Bronchial epithelial cell (primary cell): ENCODE measurements at regions not wholly inside any gene's neighbourhood (a gene's known extent, or its start where the extent isn't known, plus 50 kb on each side); places are given as distances from the start of the nearest gene placed in this dataset.
"Not testable (repeated sequence)": the region's sequence is repeated elsewhere in the genome, so short reads cannot be mapped to it uniquely, and the experiment has no call there.

ENCODE experiments used
- DNase-seq: peaks from one replicate; pipeline ENCODE4 v3.0.0-alpha.2; 2010; ENCODE audit warnings: low read depth
- FAIRE-seq: peaks from 2 replicates; lab custom pipeline; 2011; peaks lifted over from hg19 to GRCh38; lab: Jason Lieb, UNC
- H3K27me3 ChIP-seq: 2 replicates; pipeline ENCODE4 v1.5.1; 2011; ENCODE audit warnings: low read length; ENCODE audit not compliant: control insufficient read depth, insufficient read depth
- H3K36me3 ChIP-seq: 2 replicates; pipeline ENCODE4 v1.5.1; 2011; ENCODE audit warnings: low read length; ENCODE audit not compliant: control insufficient read depth, insufficient read depth
- H3K4me3 ChIP-seq: 2 replicates; pipeline ENCODE4 v1.5.1; 2011; ENCODE audit warnings: mild to moderate bottlenecking, low read depth, low read length, control low read depth
- TF ChIP-seq, protein P1 (sequence below): IDR thresholded peaks from 2 replicates; pipeline ENCODE4 v1.5.1; 2011; ENCODE audit warnings: mild to moderate bottlenecking, moderate library complexity, low read length, control low read depth, inconsistent platforms; ENCODE audit not compliant: insufficient read depth, severe bottlenecking

DNA sequence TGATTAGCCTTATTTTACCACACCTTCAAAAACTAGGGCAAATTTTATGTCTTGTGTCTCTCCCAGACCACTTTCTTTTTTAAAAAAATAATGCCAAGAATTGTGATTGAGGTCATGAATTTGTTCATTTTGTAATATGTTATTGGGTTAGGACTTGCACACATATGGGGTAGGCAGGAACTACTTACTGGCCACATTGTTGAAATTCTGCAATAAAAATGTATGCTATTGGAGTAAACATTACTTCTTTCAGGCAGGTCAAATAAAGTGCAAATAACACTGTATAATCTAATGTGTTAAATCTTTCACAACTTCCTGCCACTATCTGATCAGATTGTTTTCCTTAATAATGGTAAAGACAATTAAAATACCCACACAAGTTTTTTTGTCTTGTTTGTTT lies 166.6 kb upstream of the COL11A1 start:
- no peak overlapping the region for H3K4me3 ChIP-seq
- TF ChIP-seq, protein P1, sequence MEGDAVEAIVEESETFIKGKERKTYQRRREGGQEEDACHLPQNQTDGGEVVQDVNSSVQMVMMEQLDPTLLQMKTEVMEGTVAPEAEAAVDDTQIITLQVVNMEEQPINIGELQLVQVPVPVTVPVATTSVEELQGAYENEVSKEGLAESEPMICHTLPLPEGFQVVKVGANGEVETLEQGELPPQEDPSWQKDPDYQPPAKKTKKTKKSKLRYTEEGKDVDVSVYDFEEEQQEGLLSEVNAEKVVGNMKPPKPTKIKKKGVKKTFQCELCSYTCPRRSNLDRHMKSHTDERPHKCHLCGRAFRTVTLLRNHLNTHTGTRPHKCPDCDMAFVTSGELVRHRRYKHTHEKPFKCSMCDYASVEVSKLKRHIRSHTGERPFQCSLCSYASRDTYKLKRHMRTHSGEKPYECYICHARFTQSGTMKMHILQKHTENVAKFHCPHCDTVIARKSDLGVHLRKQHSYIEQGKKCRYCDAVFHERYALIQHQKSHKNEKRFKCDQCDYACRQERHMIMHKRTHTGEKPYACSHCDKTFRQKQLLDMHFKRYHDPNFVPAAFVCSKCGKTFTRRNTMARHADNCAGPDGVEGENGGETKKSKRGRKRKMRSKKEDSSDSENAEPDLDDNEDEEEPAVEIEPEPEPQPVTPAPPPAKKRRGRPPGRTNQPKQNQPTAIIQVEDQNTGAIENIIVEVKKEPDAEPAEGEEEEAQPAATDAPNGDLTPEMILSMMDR: no peak
- no peaks in the 10 kb centered on the region for H3K36me3 ChIP-seq
- FAIRE-seq: no peak
- no peaks in the 10 kb centered on the region for H3K27me3 ChIP-seq
- no peak for DNase-seq

DNA sequence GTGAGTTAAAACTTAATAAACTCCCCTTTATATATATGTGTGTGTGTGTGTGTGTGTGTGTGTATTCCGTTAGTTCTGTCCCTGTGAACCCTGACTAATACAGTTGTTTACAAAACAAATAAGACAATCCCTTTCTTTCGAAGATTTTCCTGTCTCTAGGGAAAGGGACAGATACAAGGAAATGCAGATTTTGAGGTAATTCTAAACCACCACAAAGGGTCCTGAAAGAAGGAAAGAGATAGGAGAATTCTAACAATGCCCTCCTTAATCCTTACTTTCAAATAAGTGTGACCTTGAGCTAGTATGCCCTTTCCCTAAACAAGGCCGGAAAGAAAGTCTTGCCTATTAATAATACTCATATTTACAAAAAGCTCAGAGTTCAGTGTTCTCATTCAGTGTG lies 164.8 kb upstream of the COL11A1 start:
- Histone ChIP-seq H3K36me3 (no peaks in the 10 kb centered on the region), H3K27me3 (no peaks in the 10 kb centered on the region), H3K4me3 (no peak overlapping the region)
- no peak for FAIRE-seq
- DNase-seq: no peak
- TF ChIP-seq, protein P1: no peak

DNA sequence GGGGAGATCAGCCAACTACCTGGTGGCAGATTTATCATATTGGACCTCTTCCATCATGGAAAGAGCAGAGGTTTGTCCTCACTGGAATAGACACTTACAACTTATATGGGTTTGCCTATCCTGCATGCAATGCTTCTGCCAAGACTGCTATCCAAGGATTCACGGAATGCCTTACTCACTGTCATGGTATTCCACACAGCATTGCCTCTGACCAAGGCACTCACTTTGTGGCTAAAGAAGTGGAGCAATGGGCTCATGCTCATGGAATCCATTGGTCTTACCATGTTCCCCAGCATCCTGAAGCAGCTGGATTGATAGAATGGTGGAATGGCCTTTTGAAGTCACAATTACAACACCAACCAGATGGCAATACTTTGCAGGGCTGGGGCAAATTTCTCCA lies 163.1 kb upstream of the COL11A1 start:
- H3K36me3 ChIP-seq, DNase-seq, H3K4me3 ChIP-seq, H3K27me3 ChIP-seq, FAIRE-seq: not testable (repeated sequence)

DNA sequence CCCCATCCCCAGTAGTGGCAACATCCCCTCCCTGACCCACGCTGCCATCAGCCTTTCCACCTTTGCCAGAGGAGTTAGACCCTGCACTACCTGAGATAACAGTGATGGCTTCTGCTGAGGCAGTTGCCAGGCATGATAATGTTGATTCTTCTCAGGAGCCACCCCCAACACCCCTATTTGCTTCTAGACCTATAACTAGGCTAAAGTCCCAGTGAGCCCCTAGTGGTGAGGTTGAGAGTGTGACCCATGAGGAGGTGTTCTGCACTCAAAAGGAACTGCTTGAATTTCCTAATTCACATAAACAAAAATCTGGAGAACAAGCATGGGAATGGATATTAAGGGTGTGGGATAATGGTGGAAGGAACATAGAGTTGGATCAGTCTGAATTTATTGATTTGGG lies 159.6 kb upstream of the COL11A1 start:
- TF ChIP-seq, protein P1: no peak
- Histone ChIP-seq H3K27me3 (no peaks in the 10 kb centered on the region), H3K4me3 (no peak overlapping the region), H3K36me3 (no peaks in the 10 kb centered on the region)
- DNase-seq (no peak), FAIRE-seq (no peak)

DNA sequence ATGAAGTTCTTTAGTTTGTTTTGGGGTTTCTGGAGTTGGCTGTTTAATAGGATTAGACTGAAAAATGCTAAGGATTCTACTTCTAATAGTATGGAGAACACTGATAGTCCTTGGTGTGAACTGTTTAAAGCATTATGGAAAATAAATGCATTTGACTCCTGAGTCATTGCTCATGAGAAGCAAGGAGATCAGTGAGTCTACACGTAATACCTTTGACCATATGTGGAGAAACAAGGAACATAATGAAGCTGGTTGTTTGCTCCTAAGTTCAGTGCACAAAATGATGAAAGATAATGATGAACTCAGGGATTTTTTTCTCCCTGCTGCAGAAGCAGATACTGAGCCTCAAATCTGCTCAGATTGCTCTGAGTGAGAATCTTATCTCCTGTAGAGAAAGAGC lies 158.9 kb upstream of the COL11A1 start:
- TF ChIP-seq, protein P1: no peak
- FAIRE-seq (no peak), DNase-seq (no peak)
- Histone ChIP-seq H3K36me3 (no peaks in the 10 kb centered on the region), H3K27me3 (no peaks in the 10 kb centered on the region), H3K4me3 (no peak overlapping the region)

DNA sequence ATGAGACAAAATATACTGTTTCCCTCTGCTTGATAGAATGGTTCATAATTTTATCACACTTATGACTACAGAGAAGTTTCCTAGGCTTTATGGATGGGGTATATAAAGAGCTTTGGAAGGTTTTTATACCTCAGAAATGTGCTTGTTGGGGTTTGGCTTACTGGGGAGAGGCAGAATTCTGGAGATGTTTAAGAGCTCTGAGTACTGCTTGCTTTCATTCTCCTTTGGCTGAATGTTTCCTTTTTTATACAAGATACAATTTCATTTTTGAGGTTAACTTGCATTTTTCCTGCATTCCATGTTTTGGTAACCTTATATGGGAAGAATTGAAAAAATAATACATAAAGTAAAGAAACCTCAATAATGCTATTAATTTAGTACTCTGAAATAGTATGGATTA lies 157.7 kb upstream of the COL11A1 start:
- H3K36me3 ChIP-seq: no peaks in the 10 kb centered on the region
- DNase-seq (no peak), FAIRE-seq (no peak)
- no peaks in the 10 kb centered on the region for H3K27me3 ChIP-seq
- no peak overlapping the region for H3K4me3 ChIP-seq
- TF ChIP-seq, protein P1: no peak
